CD14-positive monocyte (primary cell): ENCODE measurements at regions not wholly inside any gene's neighbourhood (a gene's known extent, or its start where the extent isn't known, plus 50 kb on each side); places are given as distances from the start of the nearest gene placed in this dataset.
"Not testable (repeated sequence)": the region's sequence is repeated elsewhere in the genome, so short reads cannot be mapped to it uniquely, and the experiment has no call there.

ENCODE experiments used
- DNase-seq, 3 donors: peaks; one replicate each; pipeline ENCODE4 v3.0.0-alpha.2; 2011 to 2022
- H2AFZ ChIP-seq: 2 replicates; pipeline ENCODE4 v1.6.0; 2012; ENCODE audit warnings: mild to moderate bottlenecking, low read depth, low read length, inconsistent platforms; ENCODE audit not compliant: insufficient read depth, poor library complexity, severe bottlenecking
- H3K27ac ChIP-seq, 2 donors: 1 replicate in 1 of 2; 2 replicates in 1 of 2; pipeline ENCODE4 v1.5.1; 2012 to 2013; ENCODE audit warnings: low read length in 2 of 2, control low read depth in 1 of 2, inconsistent platforms in 1 of 2, low read depth in 1 of 2, mild to moderate bottlenecking in 1 of 2
- H3K27me3 ChIP-seq, 2 donors: one replicate each; pipeline versions ENCODE4 v1.6.0 to v1.6.1; 2011 to 2013; ENCODE audit warnings: low read length in 2 of 2; ENCODE audit not compliant: control insufficient read depth in 2 of 2, insufficient read depth in 2 of 2
- H3K36me3 ChIP-seq, 2 donors: replicated peaks in 1 of 2; 1 replicate in 1 of 2; 2 replicates in 1 of 2; pipeline versions ENCODE4 v1.5.1 to v1.6.1; 2012 to 2013; ENCODE audit warnings: low read length in 2 of 2, control low read depth in 1 of 2, inconsistent platforms in 1 of 2, mild to moderate bottlenecking in 1 of 2; ENCODE audit not compliant: insufficient read depth in 2 of 2, control insufficient read depth in 1 of 2
- H3K4me1 ChIP-seq, 2 donors: 1 replicate in 1 of 2; 2 replicates in 1 of 2; pipeline versions ENCODE4 v1.5.1 to v1.6.1; 2012 to 2013; ENCODE audit warnings: low read length in 2 of 2, control low read depth in 1 of 2, inconsistent platforms in 1 of 2, mild to moderate bottlenecking in 1 of 2, moderate library complexity in 1 of 2; ENCODE audit not compliant: insufficient read depth in 2 of 2, control insufficient read depth in 1 of 2
- H3K4me2 ChIP-seq: replicated peaks from 2 replicates; pipeline ENCODE3; 2012; ENCODE audit warnings: low read length, moderate library complexity, mild to moderate bottlenecking; ENCODE audit not compliant: poor library complexity, severe bottlenecking; ENCODE audit errors: extremely low read depth
- H3K4me3 ChIP-seq, 3 experiments: fragments of 200-600 bp in 1 of 3; sonication (generic) in 1 of 3; replicated peaks in 1 of 3; 1 replicate in 2 of 3; 2 replicates in 1 of 3; pipeline ENCODE4 v1.5.1; 2011 to 2013; ENCODE audit warnings: low read length in 3 of 3, mild to moderate bottlenecking in 3 of 3, control low read depth in 2 of 3, low read depth in 2 of 3, inconsistent platforms in 1 of 3, moderate library complexity in 1 of 3
- H3K79me2 ChIP-seq: 2 replicates; pipeline ENCODE4 v1.6.0; 2012; ENCODE audit warnings: mild to moderate bottlenecking, control low read depth, inconsistent platforms, low read length, moderate library complexity; ENCODE audit not compliant: insufficient read depth
- H3K9ac ChIP-seq: 2 replicates; pipeline ENCODE4 v1.6.0; 2017; ENCODE audit warnings: low read length, mild to moderate bottlenecking; ENCODE audit not compliant: insufficient read depth, poor library complexity, severe bottlenecking
- H3K9me3 ChIP-seq, 2 donors: replicated peaks in 1 of 2; 1 replicate in 1 of 2; 2 replicates in 1 of 2; pipeline versions ENCODE4 v1.5.1 to v1.6.1; 2012 to 2013; ENCODE audit warnings: low read length in 2 of 2, control low read depth in 1 of 2; ENCODE audit not compliant: control insufficient read depth in 1 of 2, insufficient read depth in 1 of 2
- H4K20me1 ChIP-seq: 2 replicates; pipeline ENCODE4 v1.6.0; 2012; ENCODE audit warnings: mild to moderate bottlenecking, low read length, control low read depth, moderate library complexity; ENCODE audit not compliant: insufficient read depth
- H3K27ac Mint-ChIP-seq, 7 donors: one replicate each; pipeline ENCODE4 v1.8.0; 2020; ENCODE audit warnings: mild to moderate bottlenecking in 7 of 7, mixed read lengths in 7 of 7, moderate library complexity in 6 of 7, inconsistent platforms in 2 of 7
- H3K27me3 Mint-ChIP-seq, 3 donors: one replicate each; pipeline ENCODE4 v1.8.0; 2021 to 2022; ENCODE audit warnings: low read depth in 3 of 3, mild to moderate bottlenecking in 3 of 3, mixed read lengths in 3 of 3, moderate library complexity in 3 of 3, inconsistent platforms in 1 of 3
- H3K36me3 Mint-ChIP-seq, 2 donors: one replicate each; pipeline ENCODE4 v1.8.0; 2020; ENCODE audit warnings: mixed read lengths in 2 of 2, inconsistent platforms in 1 of 2, mild to moderate bottlenecking in 1 of 2
- H3K4me1 Mint-ChIP-seq: one replicate; pipeline ENCODE4 v1.8.0; 2020; ENCODE audit warnings: mild to moderate bottlenecking, mixed read lengths
- H3K4me3 Mint-ChIP-seq, 2 donors: one replicate each; pipeline ENCODE4 v1.8.0; 2020; ENCODE audit warnings: mild to moderate bottlenecking in 2 of 2, mixed read lengths in 2 of 2, moderate library complexity in 1 of 2
- H3K9me3 Mint-ChIP-seq, 7 donors: one replicate each; pipeline ENCODE4 v1.8.0; 2020 to 2022; ENCODE audit warnings: mixed read lengths in 7 of 7, mild to moderate bottlenecking in 6 of 7, moderate library complexity in 6 of 7, inconsistent platforms in 2 of 7
- CTCF ChIP-seq: fragments of 200-600 bp; IDR thresholded peaks from one replicate; pipeline ENCODE4 v1.8.0; 2022; ENCODE audit warnings: antibody characterized with exemption, mild to moderate bottlenecking
- WGBS: methylation state at CpG from one replicate; pipeline ENCODE4 v1.1.5; 2013; ENCODE audit warnings: missing lambda C conversion rate; ENCODE audit not compliant: insufficient coverage; 5-methylcytosine and 5-hydroxymethylcytosine counted together
- intact Hi-C, 2 donors: fragments of 100-400 bp; cut with micrococcal nuclease; formaldehyde crosslinking; loops; one replicate each; pipeline versions ENCODE4 v1.15.0 to v1.15.1; 2023

- intact Hi-C loops: no loop called here
Measured at GRCh38 chr12:116378002-116378401, 100.5 kb upstream of the MED13L start.

DNA sequence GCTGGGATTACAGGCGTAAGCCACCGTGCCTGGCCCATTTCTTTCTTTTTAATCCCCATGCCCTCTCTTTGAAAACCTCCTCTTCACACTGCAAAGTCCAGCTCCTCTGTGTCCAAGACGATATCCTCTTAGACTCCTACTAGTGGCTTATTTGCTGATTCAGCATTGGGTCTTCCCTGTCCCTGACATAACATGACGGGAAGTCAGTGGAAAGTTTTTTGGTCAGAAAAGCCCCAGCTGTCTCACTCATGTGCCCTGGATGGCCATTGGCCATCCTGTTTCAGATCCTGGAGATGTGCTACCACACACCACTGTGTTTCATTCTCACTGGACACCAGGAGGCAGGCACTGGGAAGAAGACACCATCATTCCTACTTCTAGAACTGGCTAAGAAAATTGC lies 102.6 kb upstream of the MED13L start:
- no peaks in the 10 kb centered on the region for H3K79me2 ChIP-seq
- WGBS: 82% methylated on average over 3 of the region's 4 CpGs
- H3K27me3 Mint-ChIP-seq: peaks cover 6 to 11% (median 9%) of the 10 kb centered on the region in 3 donors
- H3K27me3 ChIP-seq: no peaks in the 10 kb centered on the region
- TF ChIP-seq CTCF: no peak
- H3K4me1 Mint-ChIP-seq: peaks cover 30% of the 10 kb centered on the region
- intact Hi-C loops: no loop called here
- peaks cover 0 to 4% (median 0%) of the 10 kb centered on the region in 7 donors for H3K9me3 Mint-ChIP-seq
- H3K27ac ChIP-seq: no peak overlapping the region
- H3K4me1 ChIP-seq: peaks cover 28% of the 10 kb centered on the region in 2 donors
- no peaks in the 10 kb centered on the region for H3K9me3 ChIP-seq
- peak overlapping the region in 1 of 2 donors; percentile 35 for H3K4me3 Mint-ChIP-seq
- peak overlapping the region in 2 of 7 donors; percentile 12 to 66 for H3K27ac Mint-ChIP-seq
- no peak overlapping the region for H3K9ac ChIP-seq
- DNase-seq: peak in 1 of 3 donors; percentile 74
- no peak overlapping the region for H3K4me2 ChIP-seq
- H2AFZ ChIP-seq: no peak overlapping the region
- H3K36me3 ChIP-seq: no peaks in the 10 kb centered on the region
- H3K4me3 ChIP-seq: no peak overlapping the region
- no peaks in the 10 kb centered on the region for H3K36me3 Mint-ChIP-seq
- H4K20me1 ChIP-seq: no peaks in the 10 kb centered on the region

More at GRCh38 chr12:116378002-116378401, 100.5 kb upstream of the MED13L start:
- Histone ChIP-seq H3K79me2 (no peaks in the 10 kb centered on the region), H3K27ac (no peak overlapping the region), H3K27me3 (no peaks in the 10 kb centered on the region), H3K9ac (no peak overlapping the region), H3K4me1 (peaks cover 22 to 23% of the 10 kb centered on the region in 2 donors), H3K9me3 (no peaks in the 10 kb centered on the region), H3K4me2 (no peak overlapping the region), H3K36me3 (no peaks in the 10 kb centered on the region), H2AFZ (no peak overlapping the region), H4K20me1 (no peaks in the 10 kb centered on the region), H3K4me3 (no peak overlapping the region)
- Mint-ChIP-seq H3K27ac (peak overlapping the region in 1 of 7 donors; percentile 51), H3K9me3 (peaks cover 0 to 7% (median 0%) of the 10 kb centered on the region in 7 donors), H3K27me3 (peaks cover 5 to 6% (median 6%) of the 10 kb centered on the region in 3 donors), H3K36me3 (no peaks in the 10 kb centered on the region), H3K4me3 (no peak overlapping the region), H3K4me1 (peaks cover 28% of the 10 kb centered on the region)
- 98% methylated on average over 9 of the region's 11 CpGs for WGBS
- no peak for DNase-seq
- no peak for TF ChIP-seq CTCF

DNA sequence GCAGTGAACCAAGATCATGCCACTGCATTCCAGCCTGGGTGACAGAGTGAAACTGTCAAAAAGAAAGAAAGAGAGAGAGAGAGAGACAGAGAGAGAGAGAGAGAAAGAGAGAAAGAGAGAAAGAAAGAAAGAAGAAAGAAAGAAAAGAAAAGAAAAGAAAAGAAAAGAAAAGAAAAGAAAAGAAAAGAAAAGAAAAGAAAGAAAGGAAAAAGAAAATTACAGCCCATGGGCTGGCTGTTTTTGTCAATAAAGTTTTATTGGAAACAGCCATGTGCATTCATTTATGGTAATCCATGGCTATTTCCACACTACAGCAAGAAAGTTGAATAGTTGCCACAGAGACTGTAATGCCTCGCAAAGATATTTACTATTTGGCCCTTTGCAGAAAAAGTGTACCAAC lies 103.2 kb upstream of the MED13L start:
- peaks cover 35% of the 10 kb centered on the region for H3K4me1 Mint-ChIP-seq
- H3K4me3 ChIP-seq, H3K4me2 ChIP-seq, H2AFZ ChIP-seq, H3K27ac Mint-ChIP-seq, H3K36me3 Mint-ChIP-seq, H3K27ac ChIP-seq, H3K9me3 ChIP-seq, H3K9ac ChIP-seq, intact Hi-C loops, DNase-seq, H3K27me3 ChIP-seq, H3K36me3 ChIP-seq, H4K20me1 ChIP-seq, H3K79me2 ChIP-seq, H3K9me3 Mint-ChIP-seq: not testable (repeated sequence)
- H3K4me3 Mint-ChIP-seq: peak overlapping the region in 1 of 2 donors; percentile 35
- H3K4me1 ChIP-seq: peaks cover 34 to 35% of the 10 kb centered on the region in 2 donors
- peaks cover 6 to 11% (median 9%) of the 10 kb centered on the region in 3 donors for H3K27me3 Mint-ChIP-seq
- WGBS: no CpG with 5 or more reads among the region's 1 CpG
